AG04449 (cell line): ENCODE measurements at regions not wholly inside any gene's neighbourhood (a gene's known extent, or its start where the extent isn't known, plus 50 kb on each side); places are given as distances from the start of the nearest gene placed in this dataset.
A peak's percentile ranks its signal among the peaks of the same experiment; 100 is the strongest.
"Not testable (repeated sequence)": the region's sequence is repeated elsewhere in the genome, so short reads cannot be mapped to it uniquely, and the experiment has no call there.

Experiments
- CTCF ChIA-PET: fragments of 350-600 bp; formaldehyde crosslinking; extraction: SDS; loops from one replicate; lab custom pipeline; 2021; ENCODE audit warnings: antibody characterized with exemption; lab: Yijun Ruan, JAX
- POLR2A ChIA-PET: fragments of 400-600, 350-600 bp; formaldehyde crosslinking; extraction: SDS; loops from one replicate; lab custom pipeline; 2020; ENCODE audit warnings: antibody characterized with exemption, inconsistent platforms; lab: Yijun Ruan, JAX
- DNase-seq: peaks from one replicate; pipeline ENCODE4 v3.0.0-alpha.2; 2010; ENCODE audit warnings: low read depth, low spot score
- H3K4me3 ChIP-seq: 2 replicates; pipeline ENCODE4 v1.5.1; 2011; ENCODE audit warnings: low read depth, mild to moderate bottlenecking, control low read depth, low read length
- CTCF ChIP-seq: IDR thresholded peaks from one replicate; pipeline ENCODE4 v1.5.1; 2011; ENCODE audit warnings: mild to moderate bottlenecking, moderate library complexity, low read length, control low read depth, inconsistent platforms; ENCODE audit not compliant: insufficient read depth; ENCODE audit errors: missing control alignments

- POLR2A ChIA-PET: no interaction called here
- CTCF ChIA-PET: no interaction called here
- DNase-seq: no peak
- TF ChIP-seq CTCF: no peak
- no peak overlapping the region for H3K4me3 ChIP-seq
Measured at GRCh38 chr5:108564441-108564840, 182.5 kb upstream of the FBXL17 start.

- H3K4me3 ChIP-seq: no peak overlapping the region
- DNase-seq: no peak
- ChIA-PET CTCF (no interaction called here), POLR2A (no interaction called here)
- TF ChIP-seq CTCF: no peak
Measured at GRCh38 chr5:108562205-108562454, 180.2 kb upstream of the FBXL17 start.

DNA sequence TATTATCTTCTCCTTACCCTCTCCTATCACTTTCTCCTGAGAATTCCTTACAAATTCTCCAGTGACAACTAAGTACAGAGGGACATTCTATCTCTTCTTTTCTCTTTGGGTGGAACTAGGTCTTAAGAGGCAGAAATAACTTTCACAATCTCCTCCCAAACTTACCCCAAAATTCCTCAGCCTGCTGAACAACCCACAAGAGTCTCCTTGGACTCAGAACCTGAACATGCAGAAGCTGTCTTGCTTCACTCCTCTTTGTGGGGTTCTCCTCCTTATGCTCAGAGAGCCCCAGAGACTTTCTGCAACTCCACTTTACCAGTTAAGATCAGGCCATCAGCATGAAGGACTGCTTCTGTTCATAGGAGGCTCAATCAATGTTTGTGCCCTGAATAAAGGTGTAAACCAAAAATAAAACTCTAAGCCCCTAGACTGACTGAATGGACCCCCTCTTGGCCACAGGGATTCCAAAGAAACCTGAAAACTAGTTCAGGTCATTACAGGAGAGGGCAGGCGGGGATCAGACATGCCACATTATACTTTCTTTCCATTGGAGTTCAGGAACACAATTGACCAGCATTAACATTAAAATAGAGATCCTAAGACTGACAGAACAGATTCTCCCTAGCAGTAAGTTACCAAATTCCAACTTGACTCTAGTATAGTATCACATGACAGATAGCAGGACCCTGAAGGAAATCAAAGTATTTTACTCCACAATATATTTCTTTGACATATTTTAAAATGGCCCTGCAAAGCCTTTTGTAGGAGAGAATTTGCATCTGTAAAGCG lies 179.7 kb upstream of the FBXL17 start:
- ChIA-PET POLR2A (no interaction called here), CTCF (no interaction called here)
- H3K4me3 ChIP-seq: no peak overlapping the region
- DNase-seq: no peak
- no peak for TF ChIP-seq CTCF

DNA sequence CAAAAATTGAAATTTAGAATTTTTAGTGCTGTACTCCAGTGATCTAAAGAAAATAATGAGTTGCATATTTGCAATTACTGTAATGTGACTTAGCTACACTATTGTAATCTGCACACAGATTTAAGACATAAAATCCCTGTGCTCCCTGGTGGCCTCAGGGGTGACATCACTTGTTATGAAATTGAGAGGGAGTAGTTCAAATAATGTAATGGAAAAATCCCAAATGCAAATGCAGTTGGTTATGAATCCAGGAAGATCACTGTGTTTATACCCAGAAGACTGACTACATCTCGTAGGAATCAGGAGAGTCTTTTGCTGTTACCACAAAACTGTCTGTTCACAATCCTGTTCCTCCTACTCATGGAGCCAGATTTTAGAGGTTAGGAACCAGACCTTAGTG lies 178.7 kb upstream of the FBXL17 start:
- no peak overlapping the region for H3K4me3 ChIP-seq
- TF ChIP-seq CTCF: no peak
- peak; percentile 98 for DNase-seq
- CTCF ChIA-PET: no interaction called here
- POLR2A ChIA-PET: no interaction called here

DNA sequence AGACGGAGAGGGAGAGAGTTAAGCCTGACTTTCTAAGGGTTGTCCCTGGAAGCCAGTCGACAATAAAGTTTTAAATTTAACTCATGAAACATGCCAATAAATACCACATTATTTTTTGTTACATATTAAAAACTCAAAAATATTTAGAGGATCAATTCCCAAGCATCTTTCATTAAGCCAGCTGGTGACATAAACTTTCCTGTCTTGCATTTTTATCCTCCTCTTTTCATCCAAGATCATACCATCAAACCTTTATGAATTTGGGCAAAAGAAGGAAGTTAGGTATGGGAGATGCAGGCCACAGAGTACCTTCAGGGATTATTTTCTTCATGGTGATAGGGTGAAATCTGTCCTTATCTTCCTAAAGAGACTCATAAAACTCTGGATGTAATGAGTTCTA lies 178.3 kb upstream of the FBXL17 start:
- TF ChIP-seq CTCF: no peak
- H3K4me3 ChIP-seq: no peak overlapping the region
- POLR2A ChIA-PET: no interaction called here
- DNase-seq: no peak
- CTCF ChIA-PET: no interaction called here

GRCh38 chr5:108558840-108559239 lies 176.9 kb upstream of the FBXL17 start:
- POLR2A ChIA-PET, CTCF ChIA-PET, H3K4me3 ChIP-seq, DNase-seq: not testable (repeated sequence)

DNA sequence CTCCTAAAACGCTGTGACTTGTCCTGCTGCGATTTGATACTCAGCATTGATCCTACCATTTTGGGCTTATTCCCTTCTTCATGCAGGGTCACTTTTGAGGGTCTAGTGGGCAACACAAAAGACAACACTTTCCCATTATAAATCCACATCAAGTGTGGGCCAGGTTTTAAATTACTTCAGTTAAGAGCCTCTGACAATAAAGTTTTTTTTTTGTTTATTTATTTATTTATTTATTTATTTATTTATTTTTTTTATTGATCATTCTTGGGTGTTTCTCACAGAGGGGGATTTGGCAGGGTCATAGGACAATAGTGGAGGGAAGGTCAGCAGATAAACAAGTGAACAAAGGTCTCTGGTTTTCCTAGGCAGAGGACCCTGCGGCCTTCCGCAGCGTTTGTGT lies 176.2 kb upstream of the FBXL17 start:
- POLR2A ChIA-PET, CTCF ChIA-PET, DNase-seq, H3K4me3 ChIP-seq: not testable (repeated sequence)
